Activated CD4-positive, alpha-beta memory T cell treated with anti-CD3 and anti-CD28 coated beads for 36 hours (primary cell): ENCODE measurements at regions not wholly inside any gene's neighbourhood (a gene's known extent, or its start where the extent isn't known, plus 50 kb on each side); places are given as distances from the start of the nearest gene placed in this dataset.

Source experiments
- CTCF ChIA-PET: fragments of 350-600 bp; sonication (Branson Sonifier 250); formaldehyde crosslinking; loops from one replicate; lab custom pipeline; 2021; ENCODE audit warnings: antibody characterized with exemption, inconsistent platforms; lab: Charles Lee
- POLR2A ChIA-PET: fragments of 350-600 bp; sonication (Branson Sonifier 250); formaldehyde crosslinking; loops from one replicate; lab custom pipeline; 2021; ENCODE audit warnings: antibody characterized with exemption; lab: Charles Lee
- DNase-seq: peaks from one replicate; pipeline ENCODE4 v3.0.0-alpha.2; 2020
- H3K27ac Mint-ChIP-seq: one replicate; pipeline ENCODE4 v1.8.0; 2021; ENCODE audit warnings: mixed read lengths
- H3K27me3 Mint-ChIP-seq: one replicate; pipeline ENCODE4 v1.8.0; 2021; ENCODE audit warnings: mixed read lengths
- H3K36me3 Mint-ChIP-seq: one replicate; pipeline ENCODE4 v1.8.0; 2021; ENCODE audit warnings: mixed read lengths
- H3K4me1 Mint-ChIP-seq: one replicate; pipeline ENCODE4 v1.8.0; 2021; ENCODE audit warnings: low read depth, mixed read lengths
- H3K4me3 Mint-ChIP-seq: one replicate; pipeline ENCODE4 v1.8.0; 2021; ENCODE audit warnings: mild to moderate bottlenecking, mixed read lengths
- H3K9me3 Mint-ChIP-seq: one replicate; pipeline ENCODE4 v1.8.0; 2021; ENCODE audit warnings: mixed read lengths
- intact Hi-C: fragments of 100-400 bp; cut with micrococcal nuclease; formaldehyde crosslinking; loops from one replicate; pipeline ENCODE4 v1.15.1; 2023

- no peak for DNase-seq
- Mint-ChIP-seq H3K4me3 (no peak overlapping the region), H3K4me1 (no peaks in the 10 kb centered on the region), H3K27me3 (no peaks in the 10 kb centered on the region), H3K27ac (no peak overlapping the region), H3K9me3 (peaks cover 7% of the 10 kb centered on the region), H3K36me3 (no peaks in the 10 kb centered on the region)
- CTCF ChIA-PET: no interaction called here
- POLR2A ChIA-PET: no interaction called here
- intact Hi-C loops: no loop called here
Measured at GRCh38 chr10:131631619-131632018, 269.2 kb upstream of the PPP2R2D start.

GRCh38 chr10:131635564-131636015 lies 265.2 kb upstream of the PPP2R2D start:
- Mint-ChIP-seq H3K27ac (no peak overlapping the region), H3K36me3 (peaks cover 2% of the 10 kb centered on the region), H3K27me3 (no peaks in the 10 kb centered on the region), H3K9me3 (peaks cover 17% of the 10 kb centered on the region), H3K4me1 (no peaks in the 10 kb centered on the region), H3K4me3 (no peak overlapping the region)
- intact Hi-C loops: no loop called here
- ChIA-PET POLR2A (no interaction called here), CTCF (no interaction called here)
- DNase-seq: peak; percentile 29

GRCh38 chr10:131636116-131636515 lies 264.7 kb upstream of the PPP2R2D start:
- Mint-ChIP-seq H3K4me1 (peaks cover 3% of the 10 kb centered on the region), H3K36me3 (peaks cover 2% of the 10 kb centered on the region), H3K9me3 (peaks cover 17% of the 10 kb centered on the region), H3K27me3 (no peaks in the 10 kb centered on the region), H3K4me3 (no peak overlapping the region), H3K27ac (no peak overlapping the region)
- no peak for DNase-seq
- intact Hi-C loops: no loop called here
- ChIA-PET POLR2A (no interaction called here), CTCF (no interaction called here)

- Mint-ChIP-seq H3K4me1 (peaks cover 3% of the 10 kb centered on the region), H3K4me3 (no peak overlapping the region), H3K9me3 (peaks cover 17% of the 10 kb centered on the region), H3K27me3 (no peaks in the 10 kb centered on the region), H3K36me3 (peaks cover 2% of the 10 kb centered on the region), H3K27ac (no peak overlapping the region)
- POLR2A ChIA-PET: no interaction called here
- intact Hi-C loops: no loop called here
- DNase-seq: no peak
- CTCF ChIA-PET: no interaction called here
Measured at GRCh38 chr10:131636841-131637724, 263.7 kb upstream of the PPP2R2D start.

- Mint-ChIP-seq H3K36me3 (peaks cover 2% of the 10 kb centered on the region), H3K4me1 (peaks cover 3% of the 10 kb centered on the region), H3K27ac (no peak overlapping the region), H3K4me3 (no peak overlapping the region), H3K9me3 (peaks cover 17% of the 10 kb centered on the region), H3K27me3 (no peaks in the 10 kb centered on the region)
- intact Hi-C loops: no loop called here
- no peak for DNase-seq
- ChIA-PET POLR2A (no interaction called here), CTCF (no interaction called here)
Measured at GRCh38 chr10:131638049-131638879, 262.5 kb upstream of the PPP2R2D start.

- peaks cover 17% of the 10 kb centered on the region for H3K9me3 Mint-ChIP-seq
- H3K4me3 Mint-ChIP-seq: no peak overlapping the region
- ChIA-PET POLR2A (no interaction called here), CTCF (no interaction called here)
- peaks cover 2% of the 10 kb centered on the region for H3K36me3 Mint-ChIP-seq
- no peaks in the 10 kb centered on the region for H3K27me3 Mint-ChIP-seq
- no peak overlapping the region for H3K27ac Mint-ChIP-seq
- intact Hi-C loops: no loop called here
- H3K4me1 Mint-ChIP-seq: peaks cover 3% of the 10 kb centered on the region
- no peak for DNase-seq
Measured at GRCh38 chr10:131638880-131639278, 261.9 kb upstream of the PPP2R2D start.

GRCh38 chr10:131640045-131640644 lies 260.7 kb upstream of the PPP2R2D start:
- POLR2A ChIA-PET: no interaction called here
- Mint-ChIP-seq H3K36me3 (peaks cover 2% of the 10 kb centered on the region), H3K27me3 (no peaks in the 10 kb centered on the region), H3K4me3 (no peak overlapping the region), H3K27ac (no peak overlapping the region), H3K9me3 (peaks cover 17% of the 10 kb centered on the region), H3K4me1 (peaks cover 3% of the 10 kb centered on the region)
- DNase-seq: no peak
- intact Hi-C loops: no loop called here
- CTCF ChIA-PET: no interaction called here

GRCh38 chr10:131641231-131641630 lies 259.6 kb upstream of the PPP2R2D start:
- ChIA-PET POLR2A (no interaction called here), CTCF (no interaction called here)
- peaks cover 2% of the 10 kb centered on the region for H3K36me3 Mint-ChIP-seq
- peaks cover 3% of the 10 kb centered on the region for H3K4me1 Mint-ChIP-seq
- intact Hi-C loops: no loop called here
- peaks cover 17% of the 10 kb centered on the region for H3K9me3 Mint-ChIP-seq
- peak; percentile 53 for DNase-seq
- no peak overlapping the region for H3K27ac Mint-ChIP-seq
- no peak overlapping the region for H3K4me3 Mint-ChIP-seq
- no peaks in the 10 kb centered on the region for H3K27me3 Mint-ChIP-seq

- intact Hi-C loops: no loop called here
- no peak for DNase-seq
- peaks cover 17% of the 10 kb centered on the region for H3K9me3 Mint-ChIP-seq
- H3K36me3 Mint-ChIP-seq: peaks cover 2% of the 10 kb centered on the region
- ChIA-PET CTCF (no interaction called here), POLR2A (no interaction called here)
- H3K4me3 Mint-ChIP-seq: no peak overlapping the region
- no peaks in the 10 kb centered on the region for H3K27me3 Mint-ChIP-seq
- H3K27ac Mint-ChIP-seq: no peak overlapping the region
- peaks cover 3% of the 10 kb centered on the region for H3K4me1 Mint-ChIP-seq
Measured at GRCh38 chr10:131641898-131642297, 258.9 kb upstream of the PPP2R2D start.

- peaks cover 2% of the 10 kb centered on the region for H3K36me3 Mint-ChIP-seq
- POLR2A ChIA-PET: no interaction called here
- intact Hi-C loops: no loop called here
- DNase-seq: no peak
- peaks cover 17% of the 10 kb centered on the region for H3K9me3 Mint-ChIP-seq
- H3K27ac Mint-ChIP-seq: no peak overlapping the region
- no peaks in the 10 kb centered on the region for H3K27me3 Mint-ChIP-seq
- CTCF ChIA-PET: no interaction called here
- no peak overlapping the region for H3K4me3 Mint-ChIP-seq
- H3K4me1 Mint-ChIP-seq: peaks cover 3% of the 10 kb centered on the region
Measured at GRCh38 chr10:131642966-131643365, 257.8 kb upstream of the PPP2R2D start.

GRCh38 chr10:131644289-131644688 lies 256.5 kb upstream of the PPP2R2D start:
- ChIA-PET CTCF (no interaction called here), POLR2A (no interaction called here)
- H3K27me3 Mint-ChIP-seq: no peaks in the 10 kb centered on the region
- H3K27ac Mint-ChIP-seq: no peak overlapping the region
- peaks cover 2% of the 10 kb centered on the region for H3K36me3 Mint-ChIP-seq
- intact Hi-C loops: no loop called here
- DNase-seq: no peak
- H3K9me3 Mint-ChIP-seq: peaks cover 9% of the 10 kb centered on the region
- peaks cover 3% of the 10 kb centered on the region for H3K4me1 Mint-ChIP-seq
- no peak overlapping the region for H3K4me3 Mint-ChIP-seq
